Left forelimb (tissue), 1 donor: ENCODE measurements at regions not wholly inside any gene's neighbourhood (a gene's known extent, or its start where the extent isn't known, plus 50 kb on each side); places are given as distances from the start of the nearest gene placed in this dataset.

Experiments used
- DNase-seq: peaks from one replicate; pipeline ENCODE4 v3.0.0-alpha.2; 2018; ENCODE audit warnings: low spot score

DNA sequence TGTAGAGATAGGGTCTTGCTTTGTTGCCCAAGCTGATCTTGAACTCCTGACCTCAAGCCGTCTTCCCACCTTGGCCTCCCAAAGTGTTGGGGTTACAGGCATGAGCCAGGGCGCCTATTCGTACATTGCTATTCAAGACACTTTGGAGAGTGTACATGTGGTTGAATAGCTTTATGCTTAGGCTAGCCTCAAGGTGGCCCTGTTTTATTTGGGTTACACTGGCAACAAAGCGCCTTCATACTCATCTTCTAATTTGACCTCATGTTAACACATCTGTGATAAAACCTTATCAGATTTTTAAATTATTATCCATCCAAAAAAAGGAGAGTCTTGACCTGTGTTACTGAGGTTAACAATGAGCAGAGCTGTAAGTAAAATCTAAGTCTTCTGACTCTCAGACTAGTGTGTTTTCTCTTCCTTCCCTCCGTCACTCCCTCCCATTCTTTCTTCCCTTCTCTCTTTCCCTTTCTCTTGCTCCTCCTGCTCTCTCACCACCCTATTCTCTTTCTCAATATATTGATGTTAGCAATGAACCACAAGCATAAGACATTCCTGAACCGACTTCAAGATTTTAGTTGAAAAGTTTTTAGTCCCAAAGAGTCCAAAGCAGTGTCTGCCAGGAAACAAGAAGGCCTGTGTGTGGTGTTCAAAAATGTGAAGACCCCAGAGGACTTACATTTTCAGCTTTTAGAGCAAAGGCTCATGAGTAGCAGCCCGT, 603.7 kb upstream of the CFAP20DC start:
- DNase-seq = no peak

DNA sequence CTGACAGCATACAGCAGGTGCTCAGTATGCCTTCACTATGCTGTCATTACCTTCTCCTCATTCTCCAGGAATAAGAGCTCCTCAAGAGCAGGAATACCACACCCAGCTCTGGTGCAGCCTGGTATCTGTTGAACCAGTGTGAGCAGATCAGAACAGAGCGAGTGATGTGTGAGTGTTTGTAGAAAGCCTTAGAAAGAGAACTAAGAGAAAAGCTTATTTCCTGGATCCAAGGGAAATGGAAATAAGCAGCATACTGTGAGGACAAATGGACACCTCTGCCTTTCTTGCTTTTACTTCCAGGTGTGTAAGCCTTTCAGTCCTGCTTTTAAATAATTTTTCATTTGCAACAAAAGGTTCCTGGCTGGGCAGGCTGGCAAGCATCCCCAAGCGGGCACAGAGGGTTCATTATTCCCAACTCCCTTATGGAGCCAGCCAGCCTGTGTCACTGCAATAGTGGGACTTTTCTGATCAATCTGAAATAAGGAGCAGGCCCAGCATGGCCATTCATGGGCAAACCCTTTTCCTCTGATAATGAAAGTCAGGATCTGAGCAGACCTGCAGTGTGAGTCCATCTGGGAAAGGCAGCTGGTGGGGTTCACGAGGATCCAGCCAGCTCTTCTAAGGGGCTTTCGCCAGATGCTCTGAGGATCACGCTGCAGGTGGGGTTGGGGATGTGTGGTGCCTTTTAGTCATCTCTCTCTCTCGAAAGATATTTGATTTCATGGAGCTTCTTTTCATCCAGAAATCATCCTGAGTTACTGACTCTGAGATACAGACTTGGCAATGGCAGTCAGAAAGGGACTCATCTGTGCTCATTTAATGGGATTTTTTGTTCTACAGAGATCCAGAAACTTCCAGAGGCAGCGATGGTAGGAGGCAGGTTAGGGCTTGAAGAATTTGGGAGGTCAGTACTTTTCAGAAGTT, 594.9 kb upstream of the CFAP20DC start:
- DNase-seq = no peak

DNA sequence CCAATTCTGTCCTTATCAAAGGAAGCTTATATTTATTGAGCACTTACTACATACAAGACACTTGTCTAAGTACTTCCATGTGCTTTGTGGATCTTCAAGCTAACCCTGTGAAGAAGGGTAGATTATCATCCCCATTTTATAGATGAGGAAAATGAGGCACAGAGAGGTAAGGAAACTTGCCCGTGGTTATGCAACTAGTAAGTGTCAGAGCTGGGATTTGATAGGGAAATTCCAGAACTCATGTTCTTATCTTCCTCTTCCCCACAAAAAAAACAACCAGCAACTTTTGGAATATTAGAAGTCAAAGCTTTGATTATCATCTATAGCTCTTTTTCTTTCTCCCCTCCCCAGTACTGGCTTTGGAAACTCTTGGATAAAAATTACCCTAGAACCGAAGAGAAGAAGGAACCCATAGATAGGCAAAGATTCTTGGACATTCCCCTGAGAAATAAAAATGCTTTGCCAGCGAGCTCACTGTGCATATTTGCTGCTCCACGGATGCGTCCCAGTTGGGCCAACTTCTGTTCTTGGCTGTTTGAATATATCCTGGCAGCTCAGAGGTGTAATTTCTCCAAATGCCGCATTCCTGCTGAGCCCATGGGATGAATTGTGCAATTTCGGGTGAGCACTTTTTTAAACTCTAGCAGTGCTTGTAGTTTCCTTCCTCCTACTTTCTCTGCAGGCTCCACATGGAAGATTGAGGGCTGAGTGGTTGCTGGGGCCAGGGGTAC, 591.5 kb upstream of the CFAP20DC start:
- DNase-seq = no peak

DNA sequence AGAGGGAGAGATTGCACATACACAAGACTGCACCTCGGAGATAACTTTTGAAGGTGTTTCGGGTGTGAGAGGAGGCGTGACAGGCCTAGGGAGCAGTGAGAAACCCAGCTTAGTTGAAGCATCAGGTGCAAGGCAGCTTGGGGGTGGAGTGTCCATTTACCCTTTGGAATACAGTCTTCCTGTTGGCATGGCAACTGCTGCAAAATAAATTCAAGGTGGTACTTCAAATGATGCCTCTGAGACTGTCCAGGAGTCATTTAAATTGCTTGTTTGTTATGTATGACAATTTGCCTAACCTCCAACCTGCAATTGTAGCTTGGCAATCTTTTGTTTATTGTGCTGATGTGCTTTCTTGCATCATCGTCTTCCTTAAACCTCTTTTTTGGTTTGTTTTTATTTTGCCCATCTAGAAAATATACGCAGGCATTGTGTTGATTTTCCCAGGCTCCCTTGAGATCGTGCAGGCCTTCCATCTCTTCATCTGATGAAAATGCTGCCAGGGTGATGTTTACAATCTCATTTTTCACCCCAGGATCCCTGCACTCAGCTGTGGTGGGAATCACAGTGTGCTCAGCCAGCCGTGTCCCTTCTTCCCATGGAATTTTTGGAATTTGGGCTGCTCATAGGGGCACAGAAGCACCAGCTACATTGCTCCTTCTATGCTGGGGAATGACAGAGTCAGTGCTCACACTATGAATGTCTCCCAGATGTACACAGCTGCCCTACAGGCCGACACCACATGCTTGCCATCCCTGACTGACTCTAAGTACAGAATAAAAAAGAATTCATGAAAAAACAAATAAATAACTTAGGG, 583.1 kb upstream of the CFAP20DC start:
- no peak for DNase-seq

DNA sequence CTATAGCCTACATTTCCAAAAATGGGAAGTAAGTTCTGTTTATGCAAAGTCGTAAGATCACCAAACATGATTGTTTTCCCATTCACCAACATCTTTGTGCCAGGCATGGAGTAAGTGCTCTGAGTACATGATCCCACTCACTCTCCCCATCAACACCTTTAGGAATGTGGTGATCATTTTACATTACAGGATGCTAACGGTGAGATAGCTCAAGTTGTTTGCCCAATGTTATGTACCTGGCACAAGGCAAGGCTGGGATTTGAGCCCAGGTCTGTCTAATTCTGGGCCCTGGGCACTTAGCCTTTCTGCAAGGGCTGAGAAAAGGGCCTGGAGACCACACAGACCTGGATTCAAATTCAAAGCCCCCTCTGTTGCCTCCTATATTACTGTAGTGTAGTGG, 581.7 kb upstream of the CFAP20DC start:
- DNase-seq = no peak

DNA sequence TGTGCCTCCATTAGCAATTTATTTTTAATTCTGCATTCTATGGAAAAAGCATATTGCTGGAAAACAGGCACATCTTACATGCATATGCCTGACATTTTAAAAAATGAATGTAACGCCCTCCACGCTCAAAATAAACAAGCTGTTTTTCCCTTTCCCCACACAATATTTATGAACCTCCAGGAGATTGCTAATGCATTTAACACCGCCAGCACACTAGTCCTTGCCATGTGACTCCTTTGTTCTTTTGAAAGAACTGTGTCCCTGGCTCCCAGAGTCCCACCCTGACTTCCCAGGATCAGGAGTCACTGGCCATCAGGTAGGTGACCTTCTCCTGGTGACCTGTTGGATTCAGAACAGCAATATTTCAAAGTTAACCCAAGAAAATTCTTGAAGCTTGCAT, 571.2 kb upstream of the CFAP20DC start:
- DNase-seq = no peak

DNA sequence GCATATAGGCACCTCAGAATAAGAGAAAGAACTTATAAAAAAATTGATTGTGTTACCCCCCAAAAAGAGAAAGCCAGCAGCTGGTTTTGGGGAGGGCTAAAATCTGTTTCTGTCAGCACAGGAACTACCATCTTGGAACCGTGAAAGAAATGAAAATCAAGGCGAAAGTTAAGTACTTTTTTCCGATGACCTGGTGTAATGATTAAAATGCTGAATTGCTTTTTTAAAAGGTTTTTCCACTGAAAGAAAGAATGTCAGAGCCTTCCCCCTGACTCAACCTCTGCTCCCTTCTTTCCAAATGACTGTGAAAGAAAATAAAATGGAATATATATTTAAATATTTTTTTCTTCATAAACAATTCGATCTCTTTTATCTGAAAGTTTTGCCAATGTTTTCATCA, 570.5 kb upstream of the CFAP20DC start:
- no peak for DNase-seq

DNA sequence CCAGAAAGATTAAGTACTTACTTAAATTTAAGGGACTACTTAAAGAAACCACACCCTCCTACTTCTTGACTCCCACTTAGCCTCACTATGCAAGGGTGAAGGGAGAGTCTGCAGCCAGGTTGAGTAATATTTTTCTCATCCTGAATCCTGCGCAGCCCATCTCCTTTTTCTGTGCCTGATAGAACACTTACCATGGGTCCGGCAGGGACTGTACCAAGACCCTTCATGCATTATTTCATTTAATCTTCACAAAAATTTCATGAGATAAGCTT, 562.6 kb upstream of the CFAP20DC start:
- DNase-seq = no peak

DNA sequence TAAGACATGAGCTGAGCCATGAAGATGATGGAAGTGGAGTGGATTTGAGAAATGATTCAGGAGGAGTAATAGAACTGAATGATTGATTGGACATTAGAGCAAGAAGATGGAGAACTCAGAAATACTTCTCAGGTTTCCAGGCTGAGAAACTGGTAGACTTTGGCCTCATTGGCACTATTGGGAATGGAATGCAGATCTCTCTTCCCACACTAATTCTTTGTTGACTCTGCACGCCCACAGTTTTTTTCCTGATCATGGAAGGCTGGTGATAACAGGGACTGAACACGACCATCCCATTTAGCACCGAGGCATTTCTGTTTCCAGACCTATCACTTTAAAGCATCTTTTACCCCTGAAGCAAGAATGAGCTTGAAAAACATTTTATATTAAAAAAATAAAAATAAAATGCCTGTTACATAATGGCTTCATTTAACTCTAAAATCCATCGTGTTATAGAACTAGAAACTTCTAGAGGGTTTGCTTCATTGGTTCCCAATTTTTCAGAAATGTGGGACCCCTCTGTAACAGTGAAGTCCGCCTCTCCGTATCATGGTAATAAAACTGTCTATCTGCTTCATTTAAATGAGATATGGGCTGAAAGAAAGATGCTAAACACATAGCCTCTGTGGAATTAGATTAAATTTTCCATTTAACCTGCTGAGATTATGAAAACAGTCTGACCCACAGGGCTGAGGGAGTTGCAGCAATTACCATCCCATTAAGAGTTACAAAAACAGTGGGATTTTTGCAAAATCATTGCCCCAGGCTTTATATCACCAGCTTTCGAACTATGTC, 562.0 kb upstream of the CFAP20DC start:
- DNase-seq = no peak

DNA sequence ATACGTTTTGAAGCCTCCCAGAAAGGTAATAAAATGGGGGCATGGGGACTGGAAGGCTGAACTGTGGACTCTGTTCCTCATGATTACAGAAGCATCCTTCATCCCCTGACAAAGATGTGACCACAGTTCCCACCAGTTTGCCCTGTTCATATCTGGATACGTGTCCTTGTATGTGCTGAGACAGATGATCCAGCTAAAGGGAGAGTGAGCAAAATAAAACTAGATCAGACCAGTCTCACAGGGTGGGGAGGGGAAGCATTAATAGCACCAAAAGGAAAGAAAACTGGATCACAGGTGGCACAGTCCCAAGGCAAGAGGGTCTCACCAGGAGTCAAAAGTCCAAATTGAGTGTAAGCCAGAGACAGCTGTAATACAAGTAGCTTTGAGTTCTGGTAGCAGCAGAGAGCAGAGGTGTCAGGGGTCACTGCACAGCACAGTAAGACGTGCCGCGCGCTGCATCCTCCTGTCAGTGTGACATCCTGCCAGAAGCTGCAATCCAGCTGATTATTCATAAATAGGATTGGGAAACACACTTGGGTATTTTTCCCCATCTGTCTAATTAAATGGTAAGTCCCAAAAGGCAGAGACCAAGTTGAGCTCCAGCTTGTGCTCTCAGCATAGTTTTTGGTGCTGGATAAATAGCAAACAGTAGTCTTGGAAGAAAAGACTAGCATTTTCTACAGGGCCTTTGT, 560.0 kb upstream of the CFAP20DC start:
- no peak for DNase-seq

DNA sequence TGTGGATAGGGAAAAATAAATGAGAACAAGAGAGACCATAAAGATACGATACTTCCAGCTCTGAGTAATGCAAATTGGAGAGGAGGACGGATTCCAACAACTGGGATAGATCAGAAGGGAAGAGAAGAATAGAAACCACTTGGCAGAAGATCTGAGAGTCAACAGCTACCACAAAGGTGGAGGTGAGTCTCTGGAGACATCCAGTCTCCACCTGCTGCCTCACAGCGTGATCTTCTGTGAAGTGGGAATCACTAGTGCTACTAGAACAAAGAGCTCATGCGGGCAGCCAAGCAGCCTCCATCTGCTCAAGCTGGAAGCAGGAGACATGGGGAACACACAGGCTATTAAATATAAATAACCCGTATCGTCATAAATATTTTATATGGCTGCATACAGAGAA, 558.5 kb upstream of the CFAP20DC start:
- no peak for DNase-seq

DNA sequence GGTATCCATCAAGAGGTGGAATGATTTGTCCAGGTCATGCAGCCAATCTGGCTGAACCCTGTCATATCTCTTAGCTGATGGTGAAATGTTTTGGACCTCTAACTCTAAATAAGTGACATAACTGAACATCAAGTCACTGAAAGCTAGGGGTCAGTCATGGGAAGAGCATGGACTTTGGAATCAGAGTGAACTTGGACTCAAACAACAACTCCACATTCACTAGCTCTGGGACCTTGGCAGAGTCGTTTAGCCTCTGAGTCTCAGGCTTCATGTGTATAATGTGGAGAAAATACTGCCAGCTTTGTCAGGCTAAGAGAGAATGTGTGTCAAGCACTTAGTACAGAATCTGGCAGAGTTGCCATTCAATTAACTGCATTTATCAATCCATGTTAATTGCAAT, 557.8 kb upstream of the CFAP20DC start:
- no peak for DNase-seq

DNA sequence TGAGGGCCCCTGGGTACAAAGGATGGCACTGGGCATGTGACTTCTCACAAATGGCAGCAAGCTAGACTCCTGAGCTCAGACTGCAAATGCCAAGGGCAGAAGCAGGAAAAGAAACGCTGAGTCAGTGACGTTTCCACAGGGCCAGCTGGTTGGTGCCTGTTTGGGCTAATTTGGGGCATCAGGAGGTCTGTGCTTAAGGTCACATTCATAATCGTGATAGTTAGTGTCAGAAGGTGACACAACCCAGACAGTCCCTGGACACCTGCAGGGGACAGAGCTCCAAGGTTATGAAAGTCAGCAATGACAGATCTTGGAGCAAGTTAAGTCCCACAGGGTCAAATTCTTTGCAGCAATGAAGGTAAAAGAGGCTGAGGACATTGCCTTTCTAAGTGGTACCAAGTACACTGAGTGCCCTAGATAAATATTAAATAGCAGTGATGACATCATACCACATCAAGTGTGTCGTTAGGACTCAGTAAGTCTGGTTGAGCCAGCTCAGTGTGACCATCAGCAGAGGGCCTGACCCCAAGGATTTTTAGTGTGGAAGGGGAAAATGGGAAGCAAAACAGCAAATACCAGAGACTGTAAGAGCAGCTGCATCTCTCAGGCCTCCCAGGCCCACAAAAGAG, 556.9 kb upstream of the CFAP20DC start:
- no peak for DNase-seq

DNA sequence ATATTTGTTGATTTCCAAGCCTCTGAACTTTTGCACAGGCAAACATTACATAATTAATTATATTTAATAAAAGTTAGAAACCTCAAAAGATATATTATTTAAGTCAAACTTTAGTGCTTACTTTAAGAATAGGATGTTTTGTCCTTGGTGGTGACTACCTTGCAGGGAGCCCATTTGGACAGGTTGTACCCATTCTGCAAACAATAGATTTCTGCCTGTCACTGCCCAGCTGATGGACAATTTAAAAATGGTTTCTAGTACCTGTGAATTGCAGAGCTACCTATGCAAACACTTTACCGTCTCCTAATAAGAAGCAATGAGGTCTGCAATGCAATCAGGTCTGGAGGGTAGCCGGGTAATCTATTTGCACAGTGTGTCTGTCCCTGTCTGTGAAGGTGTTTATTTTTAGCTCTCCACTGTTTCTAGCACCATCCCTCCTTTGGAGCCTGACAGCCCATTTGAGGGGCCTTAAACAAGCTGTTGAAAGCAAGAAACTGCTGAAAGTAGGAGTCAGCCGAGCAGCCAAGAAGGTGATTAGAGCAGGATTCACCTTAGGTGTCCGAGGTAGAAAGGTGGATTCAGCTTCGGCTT, 556.2 kb upstream of the CFAP20DC start:
- DNase-seq = no peak

DNA sequence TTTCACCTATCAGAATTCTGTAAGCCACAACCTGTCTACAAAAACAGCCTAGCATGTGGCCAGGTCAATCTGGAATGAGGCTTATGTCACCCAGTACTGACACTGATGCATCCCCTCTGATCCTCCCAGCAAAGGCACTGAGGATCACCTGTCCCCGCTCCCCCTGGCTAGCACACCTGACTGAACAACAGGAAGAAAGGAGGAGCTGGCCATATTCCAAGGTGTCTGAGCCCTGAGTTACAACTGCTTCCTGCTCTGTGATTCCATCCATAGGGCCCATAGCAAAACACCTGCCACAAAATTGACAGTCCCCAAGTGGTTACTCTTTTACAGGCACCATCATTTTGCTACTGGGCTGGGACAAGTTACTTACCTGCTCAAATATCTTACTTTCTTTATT, 555.5 kb upstream of the CFAP20DC start:
- no peak for DNase-seq

DNA sequence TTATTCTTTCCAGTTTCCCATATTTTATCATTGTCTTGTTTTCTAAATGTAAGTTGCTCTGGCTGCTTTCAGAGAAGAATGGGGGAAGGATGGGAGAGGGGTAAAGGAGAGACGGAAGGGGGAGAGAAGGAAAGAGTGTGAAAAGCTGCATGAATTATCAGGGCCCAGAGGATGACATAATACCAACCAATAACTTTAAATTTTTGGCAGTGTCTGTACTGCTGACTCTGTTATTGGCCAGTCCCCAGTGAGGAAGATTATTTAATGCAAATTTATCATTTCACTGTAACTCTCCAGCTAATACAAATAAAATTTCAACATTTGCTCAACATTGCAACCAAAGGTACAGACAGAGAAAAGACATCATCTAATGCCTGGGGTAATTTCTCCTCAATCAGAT, 551.7 kb upstream of the CFAP20DC start:
- DNase-seq = no peak

DNA sequence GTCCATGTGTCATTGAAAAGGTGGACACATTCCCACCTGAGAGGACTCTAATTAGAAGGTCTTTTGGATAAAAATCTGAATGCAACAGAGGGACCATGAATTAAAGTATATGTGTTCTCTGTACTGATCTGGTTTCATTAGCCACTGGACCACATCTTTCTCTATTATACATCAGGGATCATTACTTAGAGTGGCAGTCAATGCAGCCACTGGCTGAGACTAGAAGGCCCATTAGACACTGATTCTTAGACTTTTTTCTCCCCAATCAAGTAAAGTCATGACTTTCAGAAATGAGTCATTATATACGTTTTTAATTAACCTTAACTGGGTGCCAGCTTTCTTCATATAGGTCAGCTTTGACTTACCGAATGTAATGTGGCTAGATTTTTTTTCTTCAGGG, 550.8 kb upstream of the CFAP20DC start:
- DNase-seq = no peak

DNA sequence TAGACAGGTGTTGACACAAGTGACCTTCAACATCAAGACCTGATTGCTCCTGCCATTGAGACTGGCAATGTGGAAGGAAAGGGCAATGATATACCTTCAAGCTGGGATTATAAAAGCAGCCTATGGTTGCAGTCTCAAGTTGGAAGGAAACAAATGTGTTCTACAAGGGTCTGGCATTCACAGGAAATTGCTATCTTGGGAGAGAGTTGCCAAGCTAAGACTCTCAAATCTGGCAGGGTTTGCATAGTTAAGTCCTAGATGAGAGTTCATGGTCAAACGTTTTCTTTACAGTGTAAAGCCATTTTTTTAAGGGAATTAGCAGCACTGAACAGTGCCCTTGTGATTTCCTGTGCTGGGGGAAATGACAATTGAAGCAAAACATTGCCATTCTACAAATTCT, 546.9 kb upstream of the CFAP20DC start:
- DNase-seq = no peak

DNA sequence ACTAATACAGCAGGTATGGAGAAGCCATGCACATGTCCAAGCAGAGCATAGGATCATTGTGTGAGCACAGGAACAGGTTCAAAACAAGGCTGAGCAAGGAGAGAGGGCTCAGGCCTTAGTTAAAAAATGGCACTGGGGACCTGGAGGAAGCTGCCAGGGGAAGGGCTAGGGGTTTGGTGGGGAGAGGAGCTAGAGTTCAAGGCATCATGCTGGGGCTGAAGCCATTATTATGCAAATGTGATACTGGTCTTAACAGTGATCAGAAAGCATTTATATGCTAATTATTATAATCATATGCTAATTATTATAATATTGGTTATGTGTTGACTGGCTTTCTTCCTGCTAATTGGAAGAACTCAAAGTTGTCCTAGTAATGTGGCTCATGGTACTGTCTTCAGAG, 546.0 kb upstream of the CFAP20DC start:
- DNase-seq = no peak

DNA sequence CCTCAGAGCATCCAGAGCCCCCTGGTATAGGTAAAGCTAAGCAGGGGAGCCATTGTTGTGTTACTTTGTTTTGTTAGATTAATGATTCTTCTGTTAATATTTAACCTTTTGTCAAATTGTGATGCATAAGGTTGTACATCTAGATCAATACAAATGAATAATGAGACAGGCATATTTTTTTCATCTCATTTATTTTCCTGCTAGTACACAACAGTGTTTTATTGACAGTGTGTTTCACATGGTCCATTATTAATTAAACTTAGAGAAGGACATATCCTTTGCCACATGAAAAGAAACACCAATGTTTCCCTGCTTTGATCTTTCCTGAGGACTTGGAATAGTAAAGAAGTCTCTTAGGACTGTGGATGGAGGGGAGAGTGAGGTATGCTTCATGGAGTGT, 543.6 kb upstream of the CFAP20DC start:
- no peak for DNase-seq
